ENCODE measurements at regions not wholly inside any gene's neighbourhood (a gene's known extent, or its start where the extent isn't known, plus 50 kb on each side); places are given as distances from the start of the nearest gene placed in this dataset.
A peak's percentile ranks its signal among the peaks of the same experiment; 100 is the strongest.
"Not testable (repeated sequence)": the region's sequence is repeated elsewhere in the genome, so short reads cannot be mapped to it uniquely, and the experiment has no call there.

GRCh38 chr1:93773049-93773838 lies 91.6 kb upstream of the BCAR3 start:
- DNase-seq (ENCODE audit: low spot score): no peak

GRCh38 chr1:93771843-93772242 lies 90.2 kb upstream of the BCAR3 start:
- no peak for DNase-seq (ENCODE audit: low spot score)

GRCh38 chr1:93770640-93771039 lies 89.0 kb upstream of the BCAR3 start:
- DNase-seq (ENCODE audit: low spot score): no peak

GRCh38 chr1:93769777-93770176 lies 88.1 kb upstream of the BCAR3 start:
- DNase-seq (ENCODE audit: low spot score): no peak

GRCh38 chr1:93768380-93768863 lies 86.8 kb upstream of the BCAR3 start:
- DNase-seq (ENCODE audit: low spot score): no peak

GRCh38 chr1:93766451-93766850 lies 84.8 kb upstream of the BCAR3 start:
- no peak for DNase-seq (ENCODE audit: low spot score)

GRCh38 chr1:93765099-93765498 lies 83.5 kb upstream of the BCAR3 start:
- DNase-seq (ENCODE audit: low spot score): no peak

DNA sequence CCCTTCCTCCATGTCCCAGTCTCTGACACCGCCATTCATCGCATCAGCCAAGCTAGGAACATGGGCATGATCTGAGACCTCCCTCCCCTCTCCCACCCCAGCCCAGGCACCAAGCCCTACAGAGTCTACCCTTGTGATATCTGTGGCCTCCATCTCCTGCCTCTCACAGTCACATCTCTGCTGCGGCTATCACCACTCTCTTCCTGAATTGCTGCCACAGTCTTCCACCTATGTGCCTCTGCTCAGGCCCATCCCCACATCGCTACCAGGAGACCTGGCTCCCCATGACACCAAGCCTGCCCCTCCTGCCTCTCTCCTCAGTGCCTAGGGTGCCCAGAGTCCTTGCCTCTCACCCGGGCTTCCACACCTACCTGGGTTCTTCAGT lies 82.7 kb upstream of the BCAR3 start:
- DNase-seq (ENCODE audit: low spot score): no peak

DNA sequence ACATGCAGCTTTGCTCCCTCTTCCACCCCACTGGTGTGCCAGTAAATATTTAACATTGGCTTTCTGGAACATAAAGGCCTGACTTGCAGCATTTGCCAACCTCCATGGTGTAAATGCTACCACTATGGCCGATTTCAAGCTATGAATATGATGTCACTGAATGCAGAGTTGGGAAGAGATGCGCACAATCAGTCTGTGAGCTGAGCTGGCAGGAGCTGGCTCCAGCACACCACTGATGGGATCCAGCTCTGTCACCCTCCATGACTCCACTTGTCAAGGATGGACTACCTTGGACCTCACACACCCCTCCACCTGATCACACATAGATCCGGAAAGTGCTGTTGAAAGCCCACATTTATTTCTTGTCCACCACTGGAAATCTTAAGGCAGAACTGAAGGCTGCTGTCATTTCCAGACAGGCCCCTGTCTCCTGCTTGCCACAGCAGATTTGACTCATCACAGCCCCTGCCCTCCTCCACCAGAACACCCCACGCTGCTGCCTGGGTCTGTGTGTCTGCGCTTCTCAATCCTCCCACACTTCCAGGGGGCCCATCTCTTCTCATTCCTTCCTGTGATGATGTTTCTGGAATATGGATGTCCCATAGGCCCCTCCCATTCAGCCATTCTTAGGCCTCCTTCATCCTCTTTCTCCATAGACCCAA lies 82.2 kb upstream of the BCAR3 start:
- no peak for DNase-seq (ENCODE audit: low spot score)

DNA sequence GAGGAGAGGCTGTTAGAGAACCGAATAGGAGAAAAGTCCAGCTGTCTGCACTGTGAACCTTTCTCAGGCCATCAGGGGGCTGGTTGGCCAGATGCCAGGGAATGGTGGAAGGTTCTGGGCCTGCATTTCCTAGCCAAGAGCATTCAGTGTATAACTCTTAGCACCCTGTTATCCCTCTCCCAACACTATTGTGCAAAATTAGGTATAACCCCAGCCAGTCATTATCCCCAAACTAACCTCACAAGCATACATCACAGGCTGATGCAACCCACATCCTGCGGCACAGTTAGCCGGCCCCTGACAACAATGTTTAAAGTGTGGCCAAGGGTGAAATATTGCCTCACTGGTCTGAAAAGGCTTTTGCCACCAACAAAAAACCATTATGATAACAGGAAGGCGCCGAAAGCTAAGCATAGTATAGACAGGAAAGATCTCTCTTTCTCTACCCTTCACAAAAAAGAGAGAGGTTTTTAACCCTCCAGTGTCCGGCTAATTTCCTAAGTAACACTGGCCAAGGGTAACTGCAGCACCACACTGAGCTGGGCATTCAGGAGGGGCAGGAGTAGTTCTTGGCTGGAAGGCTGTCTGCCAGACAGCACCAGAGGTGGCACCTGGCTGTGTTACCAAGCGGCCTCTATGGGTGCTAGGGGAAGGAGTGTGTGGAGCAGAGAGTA lies 77.3 kb upstream of the BCAR3 start:
- no peak for DNase-seq (ENCODE audit: low spot score)

GRCh38 chr1:93757256-93758036 lies 75.8 kb upstream of the BCAR3 start:
- DNase-seq (ENCODE audit: low spot score): no peak

- DNase-seq (ENCODE audit: low spot score): no peak
Measured at GRCh38 chr1:93756657-93757056, 75.0 kb upstream of the BCAR3 start.

GRCh38 chr1:93755251-93755715 lies 73.6 kb upstream of the BCAR3 start:
- DNase-seq (ENCODE audit: low spot score): not testable (repeated sequence)

GRCh38 chr1:93753791-93754763 lies 72.4 kb upstream of the BCAR3 start:
- no peak for DNase-seq (ENCODE audit: low spot score)

- DNase-seq (ENCODE audit: low spot score): peak; percentile 91
Measured at GRCh38 chr1:93751377-93752250, 70.0 kb upstream of the BCAR3 start.

DNA sequence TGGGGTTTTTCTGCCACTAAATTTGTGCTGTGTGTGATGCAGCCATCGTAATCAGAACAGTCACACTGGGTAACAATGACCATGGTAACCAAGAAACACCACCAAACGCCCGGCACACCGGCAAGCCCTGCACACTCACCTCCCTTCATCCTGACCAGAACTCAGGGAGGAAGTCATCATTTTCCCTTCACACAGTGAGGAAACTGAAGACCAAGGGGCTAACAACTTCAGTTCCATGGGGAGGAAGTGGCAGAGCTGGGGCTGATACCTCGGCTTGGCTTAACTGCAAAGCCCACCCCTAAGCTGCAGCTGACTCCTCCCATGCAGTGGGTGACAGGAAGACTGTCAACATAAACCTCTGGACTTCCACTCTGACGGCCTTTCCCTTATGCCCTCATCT lies 69.3 kb upstream of the BCAR3 start:
- DNase-seq (ENCODE audit: low spot score): no peak

DNA sequence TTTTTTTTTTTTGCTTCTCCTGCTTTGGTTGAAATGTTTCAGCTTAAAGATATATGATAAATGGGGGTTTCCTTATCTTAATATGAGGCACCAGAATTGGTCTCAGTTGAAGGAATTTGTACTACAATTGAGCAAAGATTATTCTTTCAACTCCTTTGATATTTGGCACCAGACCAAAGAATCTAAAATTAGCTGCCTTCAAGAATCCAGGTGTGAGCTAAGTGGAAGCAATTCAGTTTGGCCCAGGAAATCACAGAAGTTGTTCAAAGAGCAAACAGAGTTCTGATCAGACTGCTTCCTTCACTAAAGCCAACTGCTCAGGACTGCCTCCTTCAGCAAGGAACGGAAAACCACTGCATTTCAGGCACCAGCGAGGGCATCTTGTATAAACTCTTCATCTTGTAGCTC lies 68.3 kb upstream of the BCAR3 start:
- no peak for DNase-seq (ENCODE audit: low spot score)

DNA sequence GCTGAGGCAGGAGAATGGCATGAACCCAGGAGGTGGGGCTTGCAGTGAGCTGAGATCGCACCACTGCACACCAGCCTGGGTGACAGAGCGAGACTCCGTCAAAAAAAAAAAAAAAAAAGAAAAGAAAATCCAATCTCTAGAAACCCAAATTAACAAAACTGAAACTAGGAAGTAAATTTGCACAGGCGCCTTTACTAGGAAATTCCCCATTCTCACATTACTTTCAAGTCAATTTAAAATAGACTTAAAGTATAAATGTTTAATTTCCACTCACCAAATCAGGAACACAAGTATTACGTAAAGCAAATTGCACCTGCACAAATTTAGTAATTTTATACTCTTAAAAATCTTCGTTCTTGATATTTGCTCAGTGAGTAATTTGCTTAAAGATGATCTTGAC lies 67.8 kb upstream of the BCAR3 start:
- DNase-seq (ENCODE audit: low spot score): no peak

DNA sequence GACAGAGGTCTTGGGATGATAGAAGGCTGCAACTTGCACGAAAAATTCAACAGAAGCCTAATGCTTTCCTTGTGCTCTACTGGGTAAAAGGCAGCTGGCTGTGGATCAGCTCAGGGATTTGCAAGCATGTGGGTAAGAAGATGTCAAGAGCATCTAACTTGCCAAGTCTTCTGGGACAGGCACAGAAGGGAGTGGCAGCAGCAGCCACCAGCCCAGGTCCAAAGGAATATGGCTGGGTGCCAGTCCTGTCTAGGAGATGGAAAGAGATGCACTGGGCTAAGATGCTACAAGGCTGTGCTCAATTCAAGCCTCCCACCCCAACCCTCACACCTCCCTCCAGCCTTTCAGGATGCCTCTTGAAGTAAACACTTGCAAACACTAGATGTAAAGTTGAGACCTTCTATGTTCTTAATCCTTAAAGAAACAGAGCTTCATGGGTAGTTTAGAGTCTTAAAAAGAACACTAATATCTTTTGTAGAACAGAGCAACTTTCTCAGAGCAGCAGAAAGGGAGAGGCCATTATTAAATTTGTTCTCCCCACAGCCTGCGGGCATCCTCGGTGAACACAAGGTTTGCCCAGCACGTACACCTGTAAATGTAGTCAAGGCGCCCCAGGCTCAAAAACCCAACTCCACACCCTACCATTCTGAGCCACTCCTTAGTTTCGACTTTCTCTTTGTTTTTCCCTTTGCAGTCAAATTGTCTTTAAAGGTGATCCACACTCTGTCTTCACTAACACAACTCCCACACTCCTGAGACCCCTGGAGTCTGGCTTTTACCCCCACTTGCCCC lies 64.6 kb upstream of the BCAR3 start:
- DNase-seq (ENCODE audit: low spot score): no peak

Data from cerebellar cortex (tissue), 1 donor.